Kidney capillary endothelial cell (primary cell): ENCODE measurements at regions not wholly inside any gene's neighbourhood (a gene's known extent, or its start where the extent isn't known, plus 50 kb on each side); places are given as distances from the start of the nearest gene placed in this dataset.
A peak's percentile ranks its signal among the peaks of the same experiment; 100 is the strongest.

Experiments used
- DNase-seq: peaks from one replicate; pipeline ENCODE4 v3.0.0-alpha.2; 2018; ENCODE audit warnings: low spot score

DNA sequence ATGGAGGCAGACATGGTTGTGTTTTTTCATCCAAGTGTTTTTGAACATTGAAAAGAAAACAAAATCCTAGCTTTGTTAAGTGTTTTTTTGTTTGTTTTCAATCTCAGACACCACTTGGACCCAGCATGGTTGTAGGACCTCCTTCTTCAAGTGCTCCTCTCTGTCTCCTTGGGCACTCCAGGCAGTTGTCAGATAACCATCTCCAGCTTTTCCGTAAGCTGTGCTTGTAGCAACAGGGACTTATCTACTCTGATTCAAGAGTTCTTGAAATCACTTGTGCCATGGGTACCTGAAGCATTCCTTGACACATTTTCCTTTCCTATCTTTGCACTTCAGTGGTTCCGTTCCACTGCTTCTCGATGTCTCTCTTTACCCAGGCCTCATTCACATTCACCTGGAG lies 334.9 kb upstream of the DDX53 start:
- DNase-seq: no peak

DNA sequence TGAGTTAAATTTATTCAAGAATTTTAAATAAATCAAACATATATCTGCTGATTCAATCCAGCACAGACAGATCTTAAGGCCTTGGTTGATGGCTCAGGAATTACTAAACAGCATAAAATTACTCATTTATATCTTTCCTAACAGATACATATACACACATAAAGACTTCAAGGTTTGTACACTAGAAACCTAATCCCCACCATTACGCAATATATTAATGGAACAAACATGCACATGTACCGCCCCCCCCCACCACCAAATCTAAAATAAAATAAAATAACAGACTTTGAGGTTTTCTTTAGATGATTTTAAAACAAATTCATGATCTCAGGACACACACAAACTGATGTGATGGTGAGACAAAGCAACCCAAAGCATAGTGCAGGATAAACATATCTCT lies 333.9 kb upstream of the DDX53 start:
- DNase-seq: no peak

DNA sequence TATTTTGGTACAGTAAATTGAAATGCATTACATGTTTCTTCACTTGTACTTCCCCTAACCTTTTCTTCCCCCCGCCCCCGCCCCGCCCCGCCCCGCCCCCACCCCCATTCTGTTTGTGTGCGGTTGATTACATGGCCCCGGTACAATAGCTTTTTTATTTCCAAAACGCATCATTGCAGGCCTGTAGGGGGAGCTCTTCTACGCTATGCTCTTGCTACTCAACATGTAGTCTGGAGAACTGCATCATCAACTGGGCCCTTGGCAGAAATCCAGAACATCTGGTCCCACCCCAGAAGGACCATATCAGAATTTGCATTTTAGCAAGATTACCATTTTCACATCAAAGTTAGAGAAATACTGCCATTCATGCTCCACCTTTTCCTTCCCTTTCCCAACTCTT lies 333.3 kb upstream of the DDX53 start:
- no peak for DNase-seq

DNA sequence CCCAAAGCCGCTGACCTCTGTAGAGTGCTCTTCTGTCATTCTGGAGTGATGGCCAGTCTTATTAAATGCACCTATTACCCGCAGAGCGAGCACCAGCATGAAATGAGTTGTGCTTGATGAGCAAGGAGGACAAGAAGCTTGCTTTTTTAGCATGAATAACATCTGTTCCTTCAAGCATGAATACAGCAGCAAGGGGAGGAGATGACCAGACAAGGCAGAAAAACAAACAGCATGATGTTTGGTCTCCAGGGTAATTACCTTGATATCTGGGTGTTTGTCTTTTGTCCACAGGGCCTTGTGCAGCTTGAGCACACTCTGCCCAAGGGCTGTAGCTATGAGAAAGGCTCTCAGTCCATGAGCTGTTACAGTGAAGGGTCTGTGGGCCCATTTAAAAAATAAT lies 324.8 kb upstream of the DDX53 start:
- no peak for DNase-seq

DNA sequence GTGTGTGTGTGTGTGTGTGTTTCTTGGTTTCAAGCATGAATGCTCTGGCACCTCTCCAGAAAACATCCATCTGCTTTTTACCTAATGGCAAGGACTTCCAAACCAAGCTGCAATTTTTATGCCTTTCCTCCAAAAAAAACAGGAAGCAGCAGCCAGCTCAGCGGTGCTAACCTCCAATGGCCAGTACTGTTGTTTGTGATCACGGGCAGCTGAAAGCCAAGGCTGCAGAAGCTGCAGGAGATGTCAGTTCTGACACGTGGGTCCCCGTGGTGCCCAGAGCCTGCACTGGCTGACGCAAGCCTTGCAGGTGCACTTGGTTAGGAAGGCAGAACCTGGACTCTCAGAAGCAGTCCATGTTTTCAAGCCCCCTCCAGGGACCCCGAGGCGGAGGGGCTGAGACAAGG lies 313.6 kb upstream of the DDX53 start:
- peak; percentile 33 for DNase-seq

DNA sequence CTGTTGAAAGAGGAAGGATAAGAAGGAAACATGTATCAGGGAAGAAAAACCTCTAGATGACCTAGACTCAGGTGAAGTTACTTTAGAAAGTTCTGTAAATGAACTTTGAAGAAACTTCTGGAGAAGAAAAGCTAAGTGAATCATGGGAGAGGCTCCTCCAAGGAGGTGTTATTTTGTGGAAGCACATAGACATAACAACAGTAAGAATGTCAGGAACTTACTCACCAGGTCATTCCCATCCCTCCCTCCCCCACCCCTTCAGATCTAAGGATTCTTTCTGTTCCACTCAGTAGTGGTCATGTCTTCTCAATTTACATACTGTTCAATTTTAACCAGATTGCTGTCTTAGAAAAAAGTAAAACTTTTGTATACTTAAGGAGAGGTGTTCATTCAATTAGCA lies 310.5 kb upstream of the DDX53 start:
- peak; percentile 24 for DNase-seq

DNA sequence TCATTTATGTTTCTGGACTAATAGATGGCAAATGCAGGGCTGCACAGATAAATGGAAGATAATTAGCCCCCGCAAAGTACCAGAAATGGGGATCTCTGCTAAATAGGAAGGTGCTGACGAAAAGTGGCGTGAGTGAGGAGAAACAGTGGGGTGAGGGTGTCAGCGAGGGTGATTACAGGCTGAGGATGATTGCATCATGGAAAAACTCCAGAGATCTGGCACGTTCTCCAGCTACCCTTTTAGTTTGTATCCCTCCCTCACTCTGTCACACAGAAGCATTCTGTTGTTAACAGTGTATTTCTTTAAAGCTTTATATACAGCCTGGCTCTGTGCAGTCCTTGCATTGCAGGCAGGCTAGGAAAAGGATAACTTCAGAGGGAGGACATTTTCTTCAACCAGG lies 309.6 kb upstream of the DDX53 start:
- no peak for DNase-seq

DNA sequence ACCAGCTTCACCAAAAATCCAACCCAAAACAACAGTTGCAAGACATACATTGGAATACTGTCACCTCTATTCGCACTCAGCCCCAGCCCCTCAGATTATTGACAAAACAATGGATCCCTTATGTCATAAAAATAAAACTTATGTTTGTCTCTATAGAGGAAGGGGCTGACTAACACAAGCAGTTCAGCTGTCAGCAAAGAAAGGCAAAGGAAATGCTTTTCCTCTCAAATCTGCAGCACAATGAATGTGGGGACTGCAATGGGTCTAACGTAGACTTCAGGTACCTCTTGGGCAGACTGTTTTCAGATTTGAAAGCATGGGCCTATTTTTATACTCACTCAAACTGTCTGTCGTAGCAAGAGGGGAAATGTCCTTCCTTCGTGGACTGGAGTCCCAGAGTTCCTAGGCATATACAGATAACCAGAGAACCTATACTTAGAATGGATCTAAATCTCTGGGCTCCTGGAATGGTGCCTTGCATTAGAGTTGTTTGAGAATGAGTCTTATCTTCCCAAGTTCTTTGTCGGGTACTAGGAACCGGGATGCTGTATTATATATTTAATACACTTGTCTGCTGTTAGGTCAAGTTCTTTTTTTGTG lies 307.7 kb upstream of the DDX53 start:
- DNase-seq: no peak

DNA sequence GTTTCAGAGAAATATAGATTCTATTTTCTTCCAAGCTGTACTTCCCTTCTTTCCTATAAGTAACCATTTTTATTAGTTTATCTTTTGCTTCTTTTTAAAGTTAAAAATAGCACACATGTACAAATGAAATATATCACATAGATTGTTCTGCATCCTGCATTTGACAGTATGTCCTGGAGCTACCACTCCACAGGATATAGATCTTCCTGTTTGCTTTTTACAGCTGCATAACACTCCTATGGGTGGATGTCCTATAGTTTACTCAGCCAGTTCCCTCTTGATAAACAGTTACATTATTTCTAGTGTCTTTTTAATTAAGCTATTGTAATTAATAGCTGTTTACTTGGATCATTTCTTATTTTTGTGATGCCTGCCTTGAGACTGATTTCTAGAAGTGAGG lies 301.6 kb upstream of the DDX53 start:
- DNase-seq: no peak

DNA sequence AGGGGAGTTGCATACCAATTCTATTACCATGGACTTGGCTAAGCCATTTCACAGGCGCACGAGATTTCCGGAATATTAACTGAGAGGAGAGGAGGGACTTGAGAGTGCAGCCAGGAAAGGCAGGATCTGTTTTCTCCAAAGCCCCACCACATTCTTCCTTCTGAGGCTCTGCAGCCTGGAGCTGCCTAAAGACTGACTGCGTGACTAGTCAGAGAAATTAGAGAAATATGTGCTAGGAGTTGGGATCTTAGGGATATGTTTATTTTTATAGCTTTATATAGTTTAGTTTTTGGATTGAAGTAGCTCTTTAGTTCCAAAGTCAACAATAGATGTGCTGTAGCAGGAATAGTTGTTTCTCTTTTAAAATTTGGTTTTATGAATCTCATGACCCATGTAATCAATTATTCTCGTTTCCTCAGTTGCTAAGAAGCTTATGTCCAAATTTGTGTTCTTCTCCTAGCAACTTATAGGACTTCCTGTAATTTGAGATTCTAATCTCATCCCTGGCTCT lies 300.1 kb upstream of the DDX53 start:
- DNase-seq: no peak

DNA sequence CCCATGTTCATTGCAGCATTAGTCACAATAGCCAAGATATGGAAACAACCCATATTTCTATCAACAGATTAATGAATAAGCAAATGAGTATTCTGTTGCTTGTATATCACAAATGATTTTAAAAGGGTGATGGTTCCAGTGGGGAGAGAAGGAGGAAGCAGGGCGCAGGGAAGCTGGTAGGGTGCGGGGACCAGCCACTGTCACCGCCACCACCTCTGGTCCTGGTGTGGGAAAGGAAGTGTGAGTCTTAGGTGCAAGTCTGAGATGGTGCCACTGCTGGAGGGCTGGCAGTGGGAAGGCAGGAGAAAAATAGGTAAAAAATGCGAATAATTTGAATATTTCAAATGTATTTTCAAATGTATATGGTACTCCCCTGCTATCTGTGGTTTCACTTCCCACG lies 286.8 kb upstream of the DDX53 start:
- no peak for DNase-seq

DNA sequence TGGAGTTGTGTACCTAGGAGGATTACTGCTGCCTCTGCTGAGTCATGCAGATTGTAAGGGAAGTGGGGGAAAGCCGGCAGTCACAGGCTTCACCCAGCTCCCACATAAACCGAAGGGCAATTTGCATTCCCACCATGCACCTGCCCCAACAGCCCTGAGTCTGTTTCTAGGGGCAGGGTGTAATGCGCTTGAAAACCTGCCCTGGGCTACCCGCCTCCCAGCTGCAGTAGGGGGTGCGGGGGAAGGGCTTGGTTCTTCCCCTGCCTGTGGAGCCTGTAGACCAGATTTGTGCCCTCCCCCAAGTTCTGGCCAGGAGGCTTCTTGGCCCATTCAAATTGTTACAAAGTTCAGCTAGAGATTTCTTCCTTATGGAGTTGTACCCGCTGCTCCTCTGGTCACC lies 269.2 kb upstream of the DDX53 start:
- no peak for DNase-seq

DNA sequence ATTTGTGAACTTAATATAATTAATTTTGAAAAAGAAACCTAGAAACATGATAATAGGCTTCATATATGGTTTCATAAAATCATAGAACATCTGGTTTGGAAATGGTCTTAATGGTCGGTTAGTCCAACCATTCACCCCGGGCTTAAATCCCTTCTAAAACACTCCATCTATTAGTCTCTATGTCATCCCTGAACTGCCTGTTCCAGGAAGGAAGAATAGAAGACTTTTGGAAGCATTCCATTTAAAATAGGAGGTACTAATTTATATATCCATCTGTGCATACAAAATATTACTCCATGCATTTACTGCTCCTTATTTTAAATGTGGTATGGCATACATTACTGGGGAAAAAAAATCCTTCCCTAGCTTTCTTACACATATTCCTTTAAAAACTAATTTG lies 262.2 kb upstream of the DDX53 start:
- DNase-seq: no peak

DNA sequence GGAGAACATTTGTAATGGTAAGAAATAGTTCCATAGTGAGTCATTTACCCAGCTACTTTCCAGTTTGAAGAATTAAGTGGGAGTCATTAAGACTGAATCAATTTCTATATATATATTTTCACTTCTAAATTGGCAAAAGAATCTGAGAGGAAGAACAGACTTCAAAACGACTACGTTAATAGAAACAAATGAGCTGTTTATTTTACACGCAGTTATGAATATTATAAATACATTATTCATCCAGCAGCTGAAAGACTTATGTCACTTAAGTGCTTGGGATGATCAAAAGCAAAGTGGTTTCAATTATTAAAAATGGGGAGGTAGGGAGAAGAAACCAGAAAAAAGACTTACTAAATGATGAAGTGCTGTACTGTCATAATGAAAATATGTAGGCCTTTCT lies 260.5 kb upstream of the DDX53 start:
- DNase-seq: no peak

DNA sequence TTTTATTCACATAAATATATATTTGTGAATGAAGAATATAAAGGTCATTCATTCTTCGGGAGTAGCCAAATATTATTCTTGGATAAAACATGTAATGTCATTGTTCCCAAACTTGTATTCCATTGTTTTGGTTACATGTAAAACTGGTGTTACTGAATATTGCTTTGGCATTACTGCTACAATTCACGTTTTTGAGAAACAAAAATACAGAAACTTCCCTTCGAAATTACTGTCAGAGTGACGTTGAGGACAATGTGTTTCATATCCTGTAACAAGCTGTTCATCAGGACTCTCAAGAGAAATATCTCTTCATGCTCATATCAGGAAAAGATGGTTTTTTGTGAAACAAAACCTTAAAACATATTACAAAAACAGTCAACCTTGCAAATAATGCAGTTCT lies 258.9 kb upstream of the DDX53 start:
- no peak for DNase-seq

DNA sequence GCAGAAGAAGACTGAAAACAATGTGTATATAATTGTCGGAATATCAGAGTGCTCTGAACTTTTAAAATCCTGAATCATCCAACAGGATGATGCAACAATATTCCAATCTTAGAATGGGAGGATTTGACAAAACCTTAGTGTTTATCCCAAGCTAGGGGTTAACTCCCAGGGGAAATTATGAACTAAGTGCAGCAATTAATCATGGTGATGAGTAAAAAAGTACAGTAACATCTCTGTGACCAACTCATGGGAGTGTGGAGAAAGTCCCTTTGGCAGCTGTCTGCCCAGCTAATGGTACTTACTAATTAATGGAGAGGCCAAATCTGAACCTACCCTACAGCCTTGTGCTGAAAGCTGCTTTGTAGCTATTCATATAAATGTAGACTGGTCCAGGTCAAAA lies 257.6 kb upstream of the DDX53 start:
- peak; percentile 6 for DNase-seq

DNA sequence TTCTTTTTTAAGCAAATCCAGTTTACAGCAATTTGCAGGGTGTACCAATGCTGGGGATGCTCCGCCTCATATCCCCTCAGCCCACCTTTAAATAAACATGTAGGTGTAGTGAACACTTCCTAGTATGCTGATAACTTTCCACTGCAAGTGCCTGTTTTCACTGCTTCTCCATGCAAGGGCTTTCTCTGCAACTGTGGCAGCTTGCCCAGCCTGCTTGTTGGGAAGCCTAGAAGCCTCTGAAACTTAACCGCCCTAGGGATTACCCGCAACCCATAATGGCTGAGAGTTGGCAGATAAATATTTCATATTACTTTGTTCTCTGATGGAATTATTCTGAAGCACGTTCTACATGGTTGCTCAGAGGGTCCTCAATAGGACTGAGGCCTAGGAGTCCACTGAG lies 253.7 kb upstream of the DDX53 start:
- no peak for DNase-seq

DNA sequence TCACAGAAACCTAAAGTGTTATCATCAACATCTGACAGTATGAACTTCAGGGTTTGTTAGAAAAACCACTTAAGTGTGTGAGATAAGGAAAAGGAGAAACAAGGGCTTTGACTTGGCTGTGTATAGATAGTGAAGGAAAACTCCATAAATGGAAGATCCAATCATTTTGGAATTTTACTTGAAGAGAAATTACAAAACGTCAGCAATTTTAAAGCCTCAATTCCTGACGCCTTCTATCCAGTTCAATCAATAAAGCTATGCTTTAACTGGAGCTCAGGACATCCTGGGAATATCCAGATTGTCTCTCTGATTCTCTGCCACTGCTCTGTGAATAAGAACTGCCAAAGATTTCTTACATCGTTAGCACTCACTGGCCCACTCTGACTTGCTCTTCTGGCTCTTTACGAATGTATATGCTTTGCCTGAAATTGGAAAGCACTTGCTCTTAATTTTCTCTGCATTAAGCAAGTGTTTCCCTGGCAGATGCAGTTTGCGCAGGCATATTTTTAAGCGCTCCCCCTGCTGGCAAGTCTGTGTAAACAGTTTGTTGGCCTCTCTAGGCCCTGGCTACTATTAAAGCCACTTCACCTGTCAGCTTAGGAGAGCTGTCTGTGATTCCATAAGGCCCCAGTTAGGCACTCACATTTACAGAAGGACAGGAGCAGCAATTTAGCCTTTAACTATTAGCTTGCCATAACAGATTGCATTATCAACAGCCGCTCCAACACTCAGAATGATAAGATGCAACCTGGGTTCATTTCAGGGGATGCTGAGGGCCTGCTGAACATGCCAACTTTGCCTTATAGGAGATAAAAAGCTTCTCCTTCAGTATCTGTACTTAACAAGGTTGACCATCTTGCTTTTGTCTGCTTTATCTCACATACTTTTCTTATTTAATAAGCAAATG lies 251.4 kb upstream of the DDX53 start:
- peak; percentile 44 for DNase-seq

DNA sequence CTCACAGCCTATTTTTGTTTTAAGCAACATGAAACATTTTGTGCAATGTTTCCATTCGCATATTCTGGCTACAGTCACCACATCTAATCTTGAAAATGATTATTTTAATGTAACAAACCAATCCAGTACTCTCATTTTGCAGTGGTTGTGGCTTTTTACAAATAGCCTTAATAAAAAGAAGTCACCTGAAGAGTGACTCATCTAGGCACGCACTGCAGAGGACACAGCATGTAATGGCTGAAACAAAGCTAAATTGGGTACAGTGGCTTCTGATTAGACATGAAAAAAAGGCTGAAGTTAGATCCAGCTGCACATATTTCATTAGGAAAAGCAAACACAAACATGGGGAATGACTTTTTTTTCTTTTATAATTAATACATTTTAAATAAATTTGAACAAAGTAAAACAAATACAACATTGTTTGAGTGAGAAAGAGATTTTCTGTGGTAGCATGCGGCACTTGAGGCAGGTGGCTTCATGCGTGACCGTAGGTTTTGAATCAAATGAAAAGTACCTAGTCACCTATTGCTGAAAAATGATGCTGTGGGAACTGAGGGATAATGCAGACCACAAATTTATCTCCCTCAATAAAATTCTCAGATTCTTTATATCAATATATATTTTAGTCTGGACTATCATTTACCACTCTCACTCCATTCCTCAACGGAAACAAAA lies 240.8 kb upstream of the DDX53 start:
- no peak for DNase-seq

DNA sequence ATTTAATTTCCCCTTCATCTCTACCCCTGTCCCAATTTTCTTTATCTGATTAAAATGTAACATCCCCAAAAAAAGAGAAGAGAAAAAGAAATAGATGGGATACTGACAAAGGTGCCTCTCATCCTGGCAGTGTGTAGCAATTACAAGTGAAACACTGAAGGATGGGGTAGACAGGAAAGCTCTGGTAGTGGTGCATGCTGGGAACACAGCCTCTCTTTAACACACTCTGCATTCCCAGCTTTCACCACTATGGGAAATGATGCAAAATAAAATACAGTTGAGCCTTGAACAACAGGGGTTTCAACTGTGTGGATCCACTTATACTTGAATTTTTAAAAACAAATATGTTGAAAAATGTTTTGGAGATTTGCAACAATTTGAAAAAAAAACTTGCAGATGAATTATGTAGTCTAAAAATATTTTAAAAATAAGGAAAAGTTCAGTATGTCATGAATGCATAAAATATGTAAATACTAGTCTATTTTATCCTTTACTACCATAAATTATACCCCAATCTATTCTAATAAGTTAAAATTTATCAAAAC lies 239.2 kb upstream of the DDX53 start:
- DNase-seq: no peak

DNA sequence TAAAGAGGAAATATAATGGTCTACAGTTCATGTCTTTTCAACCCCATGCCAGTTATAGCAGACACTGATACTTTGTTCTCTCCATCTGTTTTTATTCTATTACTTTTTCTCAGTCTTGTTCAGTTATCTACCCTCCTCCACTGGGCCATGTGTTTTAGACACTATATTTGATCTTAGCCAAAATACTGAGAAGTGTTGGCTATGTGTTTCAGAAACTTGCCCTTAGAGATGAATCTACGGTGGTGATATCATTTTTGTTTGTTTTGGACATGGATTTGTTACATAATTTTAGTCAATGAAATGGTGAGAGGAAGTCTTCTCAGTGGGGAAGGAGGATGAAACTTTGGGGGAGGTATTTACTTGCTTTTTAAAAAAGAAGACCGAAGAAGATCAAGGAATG lies 211.5 kb upstream of the DDX53 start:
- no peak for DNase-seq

DNA sequence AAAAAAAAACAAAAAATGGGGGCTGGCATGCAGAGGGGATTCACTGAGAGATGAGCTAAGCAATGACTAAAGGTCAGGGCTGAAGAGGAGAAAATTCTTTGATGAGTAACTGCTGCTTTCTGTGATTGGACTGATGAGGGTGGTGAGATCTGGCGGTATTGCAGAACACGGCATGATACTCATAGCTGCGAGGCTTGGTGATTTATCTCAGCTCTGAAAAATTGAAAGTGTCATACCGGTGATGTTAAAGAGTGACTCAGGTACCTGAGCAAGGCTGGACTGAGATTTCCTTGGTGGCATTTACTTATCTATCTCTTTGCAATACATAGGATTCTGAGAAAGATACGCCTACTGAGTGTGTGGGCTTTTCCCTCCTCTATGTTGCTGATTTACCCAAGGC lies 204.1 kb upstream of the DDX53 start:
- DNase-seq: no peak

DNA sequence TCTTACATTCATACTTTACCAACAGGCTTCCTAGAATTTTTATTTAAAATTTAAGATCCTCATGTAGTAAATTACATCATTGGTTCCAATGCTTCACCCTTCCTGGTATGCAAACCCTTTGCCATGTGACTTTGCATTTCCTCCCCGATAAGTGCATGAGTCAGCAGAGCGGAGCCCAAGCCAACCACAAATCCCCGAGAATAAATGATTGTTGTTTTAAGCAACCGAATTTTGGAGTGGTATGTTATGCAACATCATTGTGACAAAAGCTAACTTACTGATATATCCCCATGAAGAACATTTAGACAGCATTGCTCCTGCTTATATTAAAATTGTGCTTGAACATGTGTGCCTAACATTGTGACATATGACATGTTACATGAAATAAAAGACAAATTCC lies 199.4 kb upstream of the DDX53 start:
- DNase-seq: no peak
